ENCODE measurements at regions not wholly inside any gene's neighbourhood (a gene's known extent, or its start where the extent isn't known, plus 50 kb on each side); places are given as distances from the start of the nearest gene placed in this dataset.

DNA sequence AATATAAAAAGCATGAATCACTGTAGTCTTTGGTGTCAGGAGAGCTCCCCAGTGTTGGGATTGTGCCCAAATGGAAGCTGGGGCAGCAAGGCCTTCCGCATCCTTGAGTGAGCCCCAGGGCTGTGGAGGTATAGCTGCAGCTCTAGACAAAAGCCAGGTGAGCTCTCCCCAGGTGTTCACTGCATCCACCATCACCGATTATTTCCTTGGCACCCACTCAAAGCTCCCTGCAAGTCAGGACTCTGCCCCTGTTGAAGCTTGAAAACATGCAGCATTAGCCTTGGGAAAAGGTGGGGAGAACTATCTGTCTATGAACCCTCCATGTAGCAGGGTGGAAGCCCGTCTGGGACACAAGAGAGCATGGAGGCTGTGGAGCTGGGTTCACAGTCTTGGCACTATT is 228.8 kb downstream of the BMP7 start:
- H3K4me3 ChIP-seq: no peak overlapping the region
- H3K9me3 ChIP-seq: peaks cover 3 to 11% of the 10 kb centered on the region in 2 donors
- H3K27me3 ChIP-seq: no peaks in the 10 kb centered on the region
- no peak overlapping the region for H3K27ac ChIP-seq
- TF ChIP-seq, protein P1, sequence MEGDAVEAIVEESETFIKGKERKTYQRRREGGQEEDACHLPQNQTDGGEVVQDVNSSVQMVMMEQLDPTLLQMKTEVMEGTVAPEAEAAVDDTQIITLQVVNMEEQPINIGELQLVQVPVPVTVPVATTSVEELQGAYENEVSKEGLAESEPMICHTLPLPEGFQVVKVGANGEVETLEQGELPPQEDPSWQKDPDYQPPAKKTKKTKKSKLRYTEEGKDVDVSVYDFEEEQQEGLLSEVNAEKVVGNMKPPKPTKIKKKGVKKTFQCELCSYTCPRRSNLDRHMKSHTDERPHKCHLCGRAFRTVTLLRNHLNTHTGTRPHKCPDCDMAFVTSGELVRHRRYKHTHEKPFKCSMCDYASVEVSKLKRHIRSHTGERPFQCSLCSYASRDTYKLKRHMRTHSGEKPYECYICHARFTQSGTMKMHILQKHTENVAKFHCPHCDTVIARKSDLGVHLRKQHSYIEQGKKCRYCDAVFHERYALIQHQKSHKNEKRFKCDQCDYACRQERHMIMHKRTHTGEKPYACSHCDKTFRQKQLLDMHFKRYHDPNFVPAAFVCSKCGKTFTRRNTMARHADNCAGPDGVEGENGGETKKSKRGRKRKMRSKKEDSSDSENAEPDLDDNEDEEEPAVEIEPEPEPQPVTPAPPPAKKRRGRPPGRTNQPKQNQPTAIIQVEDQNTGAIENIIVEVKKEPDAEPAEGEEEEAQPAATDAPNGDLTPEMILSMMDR (IDR thresholded peaks at IDR 0.05): no peak
- no peaks in the 10 kb centered on the region for H3K36me3 ChIP-seq
- no peak for DNase-seq (ENCODE audit: low spot score)
- no peaks in the 10 kb centered on the region for H3K4me1 ChIP-seq

DNA sequence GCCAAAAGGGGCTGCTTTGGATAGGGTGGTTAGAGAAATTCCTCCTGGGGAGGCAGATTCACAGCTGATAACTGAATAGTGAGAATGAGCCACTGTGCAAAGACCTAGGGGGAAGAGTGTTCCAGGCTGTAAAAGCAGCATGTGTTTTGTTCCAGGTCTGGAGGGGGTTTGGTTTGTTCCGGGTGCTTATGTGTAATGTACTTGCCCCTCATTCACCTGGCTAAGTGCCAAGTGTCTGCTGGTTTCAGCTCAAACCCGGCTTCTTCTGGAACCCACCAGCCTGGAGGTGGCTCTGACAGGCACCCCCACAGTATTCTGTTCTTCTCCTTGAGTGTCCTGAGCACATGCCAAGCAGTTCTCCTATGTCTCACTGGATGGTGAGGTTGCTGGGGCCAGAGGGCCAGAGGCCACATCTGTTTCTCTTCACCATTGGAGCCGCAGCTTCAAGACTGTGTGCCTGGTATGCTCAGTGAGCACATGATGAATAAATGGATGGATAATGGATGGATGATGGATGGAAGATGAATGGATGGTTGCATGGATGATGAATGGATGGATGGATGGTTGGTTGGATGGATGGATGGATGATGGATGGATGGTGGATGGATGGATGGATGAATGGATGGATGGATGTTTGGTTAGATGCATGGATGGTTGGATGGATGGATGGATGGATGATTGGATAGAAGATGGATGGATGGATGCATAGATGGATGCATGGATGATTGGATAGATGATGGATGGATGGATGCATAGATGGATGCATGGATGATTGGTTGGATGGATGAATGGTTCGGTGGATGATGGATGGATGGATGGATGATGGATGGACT is 227.6 kb downstream of the BMP7 start:
- Histone ChIP-seq H3K27me3 (no peaks in the 10 kb centered on the region), H3K36me3 (no peaks in the 10 kb centered on the region), H3K4me3 (no peak overlapping the region), H3K9me3 (peaks cover 3 to 10% of the 10 kb centered on the region in 2 donors), H3K4me1 (no peaks in the 10 kb centered on the region), H3K27ac (no peak overlapping the region)
- TF ChIP-seq, protein P1 (IDR thresholded peaks at IDR 0.05): no peak
- no peak for DNase-seq (ENCODE audit: low spot score)

- Histone ChIP-seq H3K27me3 (no peaks in the 10 kb centered on the region), H3K4me3 (no peak overlapping the region), H3K36me3 (no peaks in the 10 kb centered on the region), H3K27ac (no peak overlapping the region), H3K4me1 (no peaks in the 10 kb centered on the region), H3K9me3 (no peaks in the 10 kb centered on the region)
- TF ChIP-seq, protein P1 (IDR thresholded peaks at IDR 0.05): no peak
- DNase-seq (ENCODE audit: low spot score): no peak
Observed at GRCh38 chr20:57040466-57040865, 226.0 kb downstream of the BMP7 start.

DNA sequence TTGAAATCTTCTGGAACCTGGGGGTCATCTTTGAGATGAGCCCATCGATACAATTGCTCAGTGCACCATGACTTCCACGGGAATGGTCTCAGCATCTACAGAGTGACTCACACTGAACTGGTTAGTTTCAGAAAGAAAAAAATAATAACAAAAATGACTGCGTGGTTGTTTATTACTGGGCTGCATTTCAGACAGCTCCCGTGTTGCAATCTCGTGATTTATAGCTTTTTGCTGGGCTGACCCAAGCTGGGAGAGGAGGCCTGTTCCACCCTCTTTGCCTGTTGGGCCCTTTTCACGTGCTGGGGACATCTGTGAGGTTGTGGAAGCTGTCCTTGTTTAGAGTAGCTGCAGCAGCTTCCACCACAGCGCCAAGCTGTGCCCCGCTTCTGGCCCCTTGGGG is 225.5 kb downstream of the BMP7 start:
- no peak overlapping the region for H3K27ac ChIP-seq
- no peaks in the 10 kb centered on the region for H3K36me3 ChIP-seq
- H3K9me3 ChIP-seq: no peaks in the 10 kb centered on the region
- no peaks in the 10 kb centered on the region for H3K27me3 ChIP-seq
- no peaks in the 10 kb centered on the region for H3K4me1 ChIP-seq
- no peak for DNase-seq (ENCODE audit: low spot score)
- TF ChIP-seq, protein P1 (IDR thresholded peaks at IDR 0.05): no peak
- no peak overlapping the region for H3K4me3 ChIP-seq

GRCh38 chr20:57043091-57043490 is 223.3 kb downstream of the BMP7 start:
- Histone ChIP-seq H3K4me1 (no peaks in the 10 kb centered on the region), H3K36me3 (no peaks in the 10 kb centered on the region), H3K27me3 (no peaks in the 10 kb centered on the region), H3K27ac (no peak overlapping the region), H3K9me3 (no peaks in the 10 kb centered on the region), H3K4me3 (no peak overlapping the region)
- no peak for DNase-seq (ENCODE audit: low spot score)
- TF ChIP-seq, protein P1 (IDR thresholded peaks at IDR 0.05): no peak
